GM11168 (cell line): ENCODE measurements at regions not wholly inside any gene's neighbourhood (a gene's known extent, or its start where the extent isn't known, plus 50 kb on each side); places are given as distances from the start of the nearest gene placed in this dataset.
"Not testable (repeated sequence)": the region's sequence is repeated elsewhere in the genome, so short reads cannot be mapped to it uniquely, and the experiment has no call there.

Experiments
- in situ Hi-C: fragments of 300-500 bp; cut with MboI; formaldehyde crosslinking; loops from one replicate; pipeline ENCODE4 v1.12.0; 2022; ENCODE audit warnings: low sequenced_read_pairs; ENCODE audit not compliant: unreplicated experiment

DNA sequence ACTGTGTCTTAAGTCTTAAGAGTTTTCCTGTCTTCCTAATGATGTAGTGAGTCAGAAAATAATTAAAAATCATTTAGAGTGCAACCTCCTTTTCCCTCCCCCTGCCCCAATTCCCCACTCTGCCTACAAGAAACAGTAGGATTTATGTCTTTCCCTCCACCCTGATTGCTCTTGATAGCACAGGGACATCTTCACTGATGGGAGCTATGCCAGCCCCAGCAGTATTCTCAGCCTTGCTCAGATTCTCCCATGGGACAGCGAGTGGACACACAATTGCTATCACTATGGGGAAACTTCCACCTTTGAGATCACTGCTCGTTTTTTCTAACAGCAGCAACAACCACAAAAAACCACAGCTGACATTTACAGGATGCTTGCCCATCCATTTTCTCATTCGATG lies 216.6 kb upstream of the PLXNA2 start:
- in situ Hi-C loops, result no loop called here

DNA sequence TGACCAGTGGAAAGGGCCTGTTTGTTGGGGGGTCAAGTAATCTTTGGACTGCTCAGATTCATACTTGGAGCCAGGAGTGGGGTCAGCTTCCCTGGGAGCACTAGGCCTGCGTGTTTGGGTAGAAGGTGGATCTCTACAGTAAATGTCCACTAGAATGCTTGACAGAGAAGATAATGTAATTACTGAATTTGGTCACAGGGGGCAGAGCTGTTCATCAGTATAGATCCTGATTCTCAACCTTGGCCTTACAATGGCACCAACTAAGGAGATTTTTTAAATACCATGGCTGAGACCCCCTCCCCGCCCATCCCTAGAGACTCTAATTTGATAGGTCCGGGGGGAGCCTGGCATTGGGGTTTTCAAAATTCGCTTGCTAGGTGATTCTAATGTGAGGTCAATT lies 217.5 kb upstream of the PLXNA2 start:
- in situ Hi-C loops, result no loop called here

DNA sequence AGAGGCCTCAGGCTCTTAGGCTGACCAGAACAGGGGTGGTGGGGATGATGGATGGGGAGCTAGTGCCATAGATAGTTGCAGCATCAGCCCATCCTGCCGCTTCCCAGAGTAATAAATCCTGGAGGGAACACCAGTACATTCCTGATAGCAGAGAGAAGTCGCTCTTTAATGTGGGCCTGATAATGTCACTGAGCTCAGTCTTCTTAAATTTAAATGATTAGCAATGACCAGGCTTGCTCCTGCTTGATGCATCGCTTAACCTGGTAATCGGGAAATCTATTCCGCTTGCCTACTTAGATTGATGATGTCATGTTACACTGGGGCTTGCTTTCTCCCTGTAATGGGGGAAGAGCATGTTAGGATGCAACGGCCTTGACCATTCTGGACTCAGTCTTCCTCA lies 218.6 kb upstream of the PLXNA2 start:
- in situ Hi-C loops, result no loop called here

DNA sequence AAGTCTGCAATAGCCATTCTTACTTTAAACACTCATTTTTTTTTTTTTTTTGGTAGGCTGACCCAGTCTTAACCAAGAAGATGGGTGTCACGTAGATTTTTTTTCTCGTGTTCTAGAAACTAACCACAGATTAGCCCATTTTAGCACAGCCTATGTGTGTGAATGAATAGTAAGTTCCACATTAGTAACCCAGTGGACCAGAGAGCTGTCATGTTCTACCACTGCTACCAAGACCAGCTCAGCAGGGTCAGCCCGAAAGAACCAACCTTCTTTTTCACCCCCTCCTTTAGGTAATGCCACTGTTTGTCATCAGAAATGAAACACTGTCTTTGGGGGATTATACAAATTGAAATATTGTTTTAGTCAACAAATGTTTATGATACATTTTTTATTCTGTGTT lies 221.1 kb upstream of the PLXNA2 start:
- in situ Hi-C loops, result no loop called here

DNA sequence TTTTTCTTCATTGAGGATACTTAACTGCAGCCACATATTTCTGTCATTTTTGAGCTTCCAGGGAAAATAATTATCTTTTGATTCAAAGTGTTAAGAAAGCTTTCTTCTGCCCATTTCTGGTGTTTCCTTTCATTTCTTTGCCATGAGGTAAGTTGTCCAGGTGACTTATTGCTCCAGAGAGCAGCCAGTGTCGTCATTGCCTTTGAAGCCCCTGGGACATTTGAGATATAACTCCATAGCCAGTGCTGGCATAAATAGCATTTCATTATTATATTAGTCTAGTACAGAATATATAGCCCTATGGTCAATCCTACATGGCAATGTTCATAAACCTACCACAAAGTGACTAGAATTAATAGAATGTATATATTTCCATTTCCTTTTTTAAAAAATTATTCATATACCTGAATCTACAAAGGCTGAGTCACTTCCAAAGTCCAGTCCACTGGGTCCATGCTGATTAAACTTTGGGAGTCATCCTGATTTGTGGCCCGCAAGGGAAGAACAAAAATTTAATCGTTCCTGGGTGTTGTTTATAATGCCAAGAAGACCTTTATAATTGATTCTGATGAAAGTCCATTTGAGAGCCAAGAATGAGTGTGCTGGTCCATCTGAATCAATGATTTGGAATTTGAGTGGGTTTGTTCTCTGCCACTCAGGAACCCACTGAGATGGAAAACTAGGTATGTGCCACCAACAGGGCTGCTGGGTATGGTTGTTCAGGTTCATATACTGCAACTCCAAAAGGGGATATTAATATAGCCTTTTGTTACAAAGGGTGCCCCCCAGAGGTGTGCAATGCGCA lies 221.8 kb upstream of the PLXNA2 start:
- in situ Hi-C loops, result no loop called here

DNA sequence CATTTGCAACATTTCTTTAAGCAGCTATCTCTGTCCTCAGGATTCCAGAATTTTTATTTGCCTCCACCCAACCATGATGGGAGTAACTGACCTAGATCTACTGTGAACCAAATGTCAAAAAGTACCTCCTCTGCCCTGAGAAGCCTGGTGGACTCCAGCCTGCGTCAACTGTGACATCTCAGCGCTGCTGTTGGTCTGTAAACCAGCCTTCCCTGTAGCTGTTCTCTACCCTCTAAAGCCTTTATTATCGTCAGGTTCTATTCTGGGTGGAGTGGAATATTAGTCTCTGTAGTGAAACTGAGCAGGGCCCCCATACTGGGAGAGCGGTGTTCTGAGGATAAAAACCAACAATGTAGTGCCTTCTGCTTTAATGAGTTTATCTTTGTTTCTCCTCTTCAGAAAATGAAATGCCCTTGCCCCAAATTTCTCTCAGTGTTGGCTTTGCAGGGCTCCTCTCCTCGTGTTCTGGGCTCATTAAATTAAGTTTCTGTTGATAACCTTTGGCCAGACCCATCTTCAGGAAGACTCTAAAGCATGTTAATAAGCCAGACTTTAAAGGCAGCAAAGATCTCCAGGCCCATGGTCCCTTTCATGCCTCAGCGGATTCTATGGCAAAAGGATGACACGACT lies 223.1 kb upstream of the PLXNA2 start:
- in situ Hi-C loops, result no loop called here

DNA sequence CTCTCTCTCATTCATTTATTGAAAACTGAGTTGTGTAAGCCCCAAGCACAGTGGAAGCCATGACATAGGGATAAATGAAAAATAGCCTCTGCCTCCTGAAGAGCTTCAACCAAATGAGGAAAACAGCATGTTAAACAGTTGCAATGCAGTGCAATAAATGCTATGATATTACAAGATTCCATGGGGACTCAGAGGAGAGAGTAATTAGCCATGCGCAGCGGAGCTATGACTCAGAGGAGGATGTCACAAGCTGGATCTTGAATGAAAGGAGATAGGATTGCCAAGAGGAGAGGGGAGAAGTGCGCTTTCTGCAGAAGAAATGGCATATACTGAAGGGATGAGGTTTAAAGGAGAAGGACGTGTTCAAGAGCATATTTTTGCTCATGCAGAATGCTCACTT lies 231.3 kb upstream of the PLXNA2 start:
- in situ Hi-C loops, result no loop called here

DNA sequence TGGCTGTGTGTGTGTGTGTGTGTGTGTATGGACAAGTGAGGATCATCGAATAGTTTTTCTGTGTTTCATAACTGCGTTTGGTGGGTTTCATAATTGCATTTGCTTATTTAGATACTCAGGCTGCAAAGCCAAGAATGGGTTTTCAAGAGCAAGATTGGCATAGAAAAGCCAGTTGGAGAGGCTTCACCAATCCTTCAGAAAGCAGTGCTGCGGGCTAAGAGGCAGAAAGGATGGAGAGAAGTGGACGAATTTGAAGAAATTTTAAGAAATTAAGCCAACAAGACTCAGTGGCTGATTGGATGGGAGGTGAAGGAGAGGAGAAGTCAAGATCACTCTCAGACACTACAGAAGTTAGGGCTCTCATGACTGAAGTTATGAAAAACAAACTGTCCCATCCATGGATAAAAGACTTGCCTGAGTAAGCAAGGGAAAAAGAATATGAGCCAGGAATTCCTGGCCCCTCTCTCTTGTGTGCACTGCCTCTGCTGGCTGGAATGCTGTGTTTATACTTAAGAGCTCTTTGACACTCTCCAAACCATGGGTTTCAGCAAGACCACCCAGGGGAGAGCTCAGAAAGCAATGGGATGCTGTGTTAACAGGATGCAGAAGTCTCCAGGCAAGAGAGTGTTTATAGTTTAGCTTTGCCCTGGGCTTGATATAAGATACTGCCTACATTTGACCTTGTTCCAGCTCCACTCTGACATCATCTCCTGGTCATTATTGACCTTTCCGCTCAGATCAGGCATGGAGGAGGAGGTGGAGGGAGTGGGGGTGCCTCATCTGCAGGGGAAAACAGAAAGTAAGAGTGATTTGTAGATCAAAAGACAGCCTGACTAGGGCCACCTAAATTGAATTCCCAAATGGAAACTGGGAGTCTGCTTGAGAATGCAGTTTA lies 232.0 kb upstream of the PLXNA2 start:
- in situ Hi-C loops, result no loop called here

DNA sequence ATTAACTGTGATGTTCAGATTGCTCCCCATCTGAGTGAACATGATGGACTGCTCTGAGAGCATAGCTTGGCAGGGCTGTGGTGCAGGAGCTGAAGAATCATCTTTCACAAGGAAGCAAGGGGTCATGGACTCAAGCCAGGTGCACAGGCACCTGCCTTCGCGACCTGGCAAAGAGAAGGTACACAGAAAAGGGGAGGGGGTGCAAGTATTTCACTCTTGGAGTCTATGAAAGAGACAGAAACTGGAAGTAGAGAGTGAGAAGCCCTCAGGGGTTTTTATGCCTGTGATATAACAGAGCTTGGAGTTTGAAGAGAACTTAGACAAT lies 232.6 kb upstream of the PLXNA2 start:
- in situ Hi-C loops, result no loop called here

DNA sequence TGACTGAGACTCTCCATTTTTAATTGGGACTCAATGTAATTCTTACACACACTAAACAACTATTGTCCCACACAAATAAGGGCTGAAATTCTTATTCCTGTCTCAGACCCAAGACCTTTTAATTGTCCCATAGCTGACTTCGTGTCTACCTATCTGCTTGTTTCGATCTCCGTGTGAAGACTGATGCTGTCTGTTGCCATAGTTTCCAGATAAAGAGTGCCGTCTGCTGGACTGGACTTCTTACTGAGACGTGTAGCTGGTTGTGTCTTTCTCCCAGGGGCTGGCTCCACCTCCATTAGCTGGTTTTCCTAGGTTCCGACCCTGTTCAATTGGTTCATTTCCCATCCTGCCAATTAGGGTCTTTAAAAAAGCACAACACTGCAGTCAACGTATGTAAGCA lies 235.3 kb upstream of the PLXNA2 start:
- in situ Hi-C loops, result no loop called here

DNA sequence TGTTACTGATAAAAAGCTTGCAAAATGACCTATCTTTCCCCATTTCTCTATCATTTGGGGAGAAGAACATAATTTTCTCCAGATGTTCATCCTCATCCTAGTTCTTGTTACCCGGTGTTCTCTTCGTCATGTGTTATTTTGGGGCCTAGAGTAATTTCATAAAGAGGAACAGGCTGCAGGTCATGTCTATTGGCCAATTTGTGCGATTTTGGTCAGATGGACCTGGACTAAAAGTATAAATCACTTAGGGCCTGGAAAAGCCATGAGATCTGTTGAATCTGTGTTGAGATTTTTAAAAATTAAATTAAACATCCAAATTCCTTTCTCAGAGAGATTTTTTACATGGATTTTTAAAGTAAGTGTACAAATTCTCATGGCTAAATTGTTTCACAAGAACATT lies 241.3 kb upstream of the PLXNA2 start:
- in situ Hi-C loops, result no loop called here

DNA sequence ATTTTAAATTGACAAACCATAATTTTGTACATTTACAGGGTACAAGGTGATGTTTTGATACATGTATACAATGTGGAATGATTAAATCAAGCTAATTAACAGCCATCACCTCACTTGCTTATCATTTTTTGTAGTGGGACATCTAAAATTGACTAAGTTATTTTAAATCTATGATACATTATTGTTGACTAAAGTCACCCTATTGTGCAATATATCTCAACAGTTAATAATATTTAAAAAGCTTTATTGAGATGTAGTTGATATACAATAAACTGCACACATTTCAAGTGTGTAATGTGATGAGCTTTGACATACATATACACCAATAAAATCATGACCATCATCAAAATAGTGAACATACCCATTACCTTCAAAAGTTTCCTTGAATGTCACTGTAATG lies 242.5 kb upstream of the PLXNA2 start:
- in situ Hi-C loops, result no loop called here

DNA sequence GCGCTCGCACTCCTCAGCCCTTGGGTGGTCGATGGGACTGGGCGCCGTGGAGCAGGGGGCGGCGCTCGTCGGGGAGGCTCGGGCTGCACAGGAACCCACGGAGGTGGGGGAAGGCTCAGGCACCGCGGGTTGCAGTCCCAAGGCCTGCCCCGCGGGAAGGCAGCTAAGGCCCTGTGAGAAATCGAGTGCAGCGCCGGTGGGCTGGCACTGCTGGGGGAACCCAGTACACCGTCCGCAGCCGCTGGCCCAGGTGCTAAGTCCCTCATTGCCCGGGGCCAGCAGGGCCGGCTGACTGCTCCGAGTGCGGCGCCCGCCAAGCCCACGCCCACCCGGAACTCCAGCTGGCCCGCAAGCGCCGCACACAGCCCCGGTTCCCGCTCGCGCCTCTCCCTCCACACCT lies 244.2 kb upstream of the PLXNA2 start:
- in situ Hi-C loops, result not testable (repeated sequence)

DNA sequence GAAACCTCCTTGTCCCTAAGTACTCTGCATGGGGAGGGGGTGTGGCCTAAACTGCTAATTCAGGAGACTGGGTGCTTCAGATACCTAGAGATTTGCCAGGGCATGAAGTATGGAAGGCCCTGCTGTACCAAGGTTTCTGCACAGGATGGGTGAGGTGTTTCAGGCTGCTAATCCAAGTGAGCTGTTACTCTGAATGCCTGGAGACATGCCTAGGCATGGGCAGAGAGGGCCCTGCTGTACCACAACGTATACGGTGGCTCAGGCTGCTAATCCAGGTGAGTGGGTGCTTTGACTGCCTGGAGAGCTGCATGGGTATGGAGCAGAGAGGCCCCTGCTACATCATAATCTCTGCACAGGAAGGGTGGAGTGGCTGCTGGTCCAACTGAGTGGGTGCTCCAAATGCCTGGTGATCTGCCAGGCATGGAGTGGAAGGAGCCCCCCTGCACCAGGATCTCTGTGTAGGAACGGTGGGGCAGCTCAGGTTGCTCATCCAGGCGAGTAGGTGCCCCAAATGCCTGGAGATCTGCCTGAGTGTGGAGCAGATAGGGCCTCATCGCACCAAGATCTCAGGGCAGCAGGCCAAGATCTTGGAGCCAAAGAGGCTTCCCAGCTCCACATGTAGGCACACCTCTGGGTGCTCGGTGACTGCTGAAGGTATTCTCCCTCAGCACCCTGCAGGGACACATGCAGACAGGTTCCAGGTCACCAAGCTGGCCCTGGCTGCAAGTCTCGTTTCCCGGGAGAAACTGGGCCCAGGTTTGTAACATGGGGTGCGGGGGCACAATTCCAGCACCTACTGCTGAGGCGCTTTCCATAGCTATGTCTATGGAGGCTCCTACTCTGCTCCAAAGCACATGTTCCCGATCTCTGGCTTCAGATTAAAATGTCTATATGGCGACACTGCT lies 252.5 kb upstream of the PLXNA2 start:
- in situ Hi-C loops, result no loop called here

DNA sequence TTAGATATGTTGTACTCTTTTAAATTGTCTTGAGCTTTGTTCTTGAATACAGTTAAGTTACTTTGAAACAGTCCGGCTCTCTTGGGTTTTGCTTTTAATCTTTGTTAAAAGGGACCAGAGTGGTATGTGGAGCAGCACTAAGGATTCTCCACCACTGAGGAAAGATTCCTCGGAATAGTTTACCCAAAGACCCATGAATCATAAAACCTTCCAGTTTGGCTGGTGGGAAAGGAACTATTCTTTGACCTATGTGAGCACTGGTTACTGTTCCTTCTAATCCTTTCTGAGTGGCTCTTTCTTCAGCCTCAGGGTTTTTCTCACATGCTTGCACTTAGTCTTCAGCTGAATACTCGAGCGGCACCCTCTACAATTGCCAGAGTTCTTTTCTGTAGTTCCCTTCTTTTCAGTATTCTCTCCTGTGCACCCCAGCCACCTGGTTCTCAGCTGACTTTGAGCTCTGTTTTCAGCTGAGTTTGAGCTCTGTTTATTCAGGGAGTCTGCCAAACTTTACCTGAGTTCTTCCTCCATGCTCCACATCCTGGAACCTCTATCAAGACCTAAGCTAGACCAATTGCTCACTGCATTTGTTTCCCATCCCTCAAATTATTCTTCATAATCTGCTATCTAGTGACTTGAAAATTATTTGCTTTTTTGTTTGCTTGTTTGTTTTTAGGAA lies 253.8 kb upstream of the PLXNA2 start:
- in situ Hi-C loops, result no loop called here

DNA sequence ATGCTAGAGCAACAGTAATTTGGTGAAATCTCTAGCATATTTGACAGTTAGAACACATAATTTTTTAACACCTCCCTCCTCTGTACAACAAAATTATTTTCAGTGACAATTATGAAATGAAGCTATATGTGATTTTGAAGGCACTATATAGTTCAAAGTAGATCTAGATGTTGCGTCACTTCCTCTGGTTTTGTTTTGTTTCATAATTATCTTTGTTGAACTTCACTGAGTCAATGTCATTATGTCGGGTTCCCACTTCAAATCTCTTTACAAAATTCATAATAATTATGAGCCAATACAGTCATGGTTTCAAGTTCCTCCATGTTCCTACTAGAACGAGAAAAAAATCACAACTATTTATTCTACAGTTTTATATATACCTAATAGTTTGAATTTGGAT lies 254.8 kb upstream of the PLXNA2 start:
- in situ Hi-C loops, result no loop called here

DNA sequence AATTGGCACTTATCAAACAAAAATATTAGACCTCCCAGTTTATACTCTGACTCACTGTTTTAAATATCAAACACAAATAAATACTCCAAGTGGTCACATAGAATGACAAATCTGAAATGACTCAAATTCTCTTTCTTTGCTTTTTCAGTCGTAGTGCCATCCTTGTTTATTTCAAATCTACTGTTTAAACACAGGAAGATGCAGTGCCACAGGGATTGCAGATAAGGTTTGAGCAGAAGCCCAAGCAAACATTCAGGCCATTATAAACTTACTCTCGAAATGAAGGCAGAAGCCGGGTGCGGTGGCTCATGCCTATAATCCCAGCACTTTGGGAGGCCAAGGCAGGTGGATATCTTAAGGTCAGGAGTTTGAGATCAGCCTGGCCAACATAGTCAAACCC lies 255.4 kb upstream of the PLXNA2 start:
- in situ Hi-C loops, result no loop called here

DNA sequence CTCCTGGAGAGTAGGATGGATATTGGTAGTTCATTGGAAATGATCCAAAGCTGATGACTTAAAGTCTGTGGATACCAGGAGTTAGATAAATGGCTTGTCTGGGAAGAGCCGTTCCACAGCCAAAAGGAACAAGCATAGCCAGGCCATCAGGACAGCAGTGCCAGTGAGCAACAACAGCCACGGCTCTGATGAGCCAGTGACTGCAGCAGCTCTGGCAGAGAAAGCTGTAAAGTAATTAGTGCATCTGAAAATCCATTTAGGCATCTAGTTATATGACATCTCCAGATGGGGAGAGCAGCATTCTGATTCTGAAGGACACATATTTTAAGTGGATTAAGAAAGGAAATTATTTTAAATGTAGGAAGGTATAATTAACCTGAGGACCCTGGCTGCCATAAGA lies 256.2 kb upstream of the PLXNA2 start:
- in situ Hi-C loops, result no loop called here

DNA sequence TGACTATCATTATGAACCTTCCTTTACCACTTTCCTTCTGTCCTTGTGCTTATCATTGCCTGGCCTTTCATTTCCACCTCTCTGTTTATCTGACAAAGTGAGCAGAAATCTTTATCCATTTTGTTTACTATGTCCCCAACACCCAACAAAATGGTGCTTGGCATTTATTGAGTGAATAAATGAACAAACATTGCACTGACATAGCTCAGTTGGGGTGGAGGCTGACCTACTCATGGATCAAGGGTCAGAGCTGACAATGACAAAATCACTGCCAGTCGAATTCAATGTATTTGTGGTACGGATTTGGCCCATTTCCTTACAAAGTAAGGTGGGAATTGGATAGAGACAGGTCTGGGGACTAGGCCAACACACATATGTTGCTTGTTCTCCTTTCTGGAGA lies 257.4 kb upstream of the PLXNA2 start:
- in situ Hi-C loops, result no loop called here

DNA sequence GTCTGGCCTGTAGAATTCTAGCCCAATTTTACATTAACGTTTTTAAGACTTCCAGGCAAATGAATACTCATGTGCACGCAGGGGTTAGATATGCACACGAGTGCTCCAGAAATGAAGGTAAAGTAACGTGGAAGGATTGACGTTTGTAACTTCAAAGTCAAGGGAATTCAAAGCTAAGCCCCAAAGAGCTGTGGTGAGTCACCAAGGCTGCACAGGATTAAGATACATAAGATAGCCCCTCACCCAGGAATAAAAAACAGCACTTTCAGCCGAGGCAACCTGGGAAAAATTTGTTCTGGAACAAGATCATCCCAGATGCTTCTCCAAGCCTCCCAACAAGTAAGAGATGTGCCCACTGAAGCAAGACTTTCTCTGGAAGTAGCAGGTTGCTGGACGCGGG lies 259.6 kb upstream of the PLXNA2 start:
- in situ Hi-C loops, result no loop called here
